K562 (cell line): ENCODE measurements at regions not wholly inside any gene's neighbourhood (a gene's known extent, or its start where the extent isn't known, plus 50 kb on each side); places are given as distances from the start of the nearest gene placed in this dataset.

ENCODE experiments used
- ARHGAP35 ChIP-seq: fragments of 450-650 bp; IDR thresholded peaks from 2 replicates; pipeline ENCODE4 v1.6.1; 2018; ENCODE audit not compliant: partially characterized antibody
- CTCFL ChIP-seq: IDR thresholded peaks from 2 replicates; pipeline ENCODE4 v1.6.1; 2011; ENCODE audit warnings: borderline replicate concordance, low read depth, mild to moderate bottlenecking, moderate library complexity, low read length; ENCODE audit not compliant: insufficient read depth, poor library complexity, severe bottlenecking
- GMEB1 ChIP-seq: fragments of 250-450 bp; sonication (Bioruptor Pico); IDR thresholded peaks from 2 replicates; pipeline ENCODE4 v1.4.0; 2020; ENCODE audit warnings: mild to moderate bottlenecking
- HNRNPL ChIP-seq: fragments of 200-400 bp; formaldehyde crosslinking; IDR thresholded peaks from 2 replicates; pipeline ENCODE4 v1.6.1; 2017; ENCODE audit warnings: low read depth, mild to moderate bottlenecking, low read length
- MTA2 ChIP-seq: fragments of 450-650 bp; IDR thresholded peaks from 2 replicates; pipeline ENCODE4 v1.6.1; 2016; ENCODE audit warnings: low read depth
- REST ChIP-seq, 2 experiments: fragments of 450-650 bp; formaldehyde crosslinking in 1 of 2; IDR thresholded peaks; 2 replicates each; pipeline versions ENCODE4 v1.4.0 to v1.6.1; 2014 to 2020; ENCODE audit warnings: mild to moderate bottlenecking in 2 of 2, borderline replicate concordance in 1 of 2, low read depth in 1 of 2
- SIRT6 ChIP-seq: IDR thresholded peaks from one replicate; pipeline ENCODE4 v1.6.1; 2012; ENCODE audit warnings: low read depth, mild to moderate bottlenecking, control low read depth, inconsistent platforms, low read length, moderate library complexity
- TFAM ChIP-seq: fragments of 250-450 bp; sonication (Bioruptor Pico); conservative IDR thresholded peaks from 2 replicates; pipeline ENCODE4 v1.5.0; 2021; ENCODE audit warnings: mild to moderate bottlenecking, moderate library complexity
- ZBTB12 ChIP-seq: fragments of 250-450 bp; sonication (Bioruptor Pico); IDR thresholded peaks from 2 replicates; pipeline ENCODE4 v1.4.0; 2020
- ZBTB17 ChIP-seq: fragments of 450-650 bp; formaldehyde crosslinking; IDR thresholded peaks from 2 replicates; pipeline ENCODE4 v1.4.0; 2020; ENCODE audit warnings: mild to moderate bottlenecking
- ZBTB5 ChIP-seq: fragments of 450-650 bp; IDR thresholded peaks from 2 replicates; pipeline ENCODE4 v1.6.1; 2017; ENCODE audit warnings: antibody characterized with exemption
- ZNF444 ChIP-seq: fragments of 250-450 bp; sonication (Bioruptor Pico); IDR thresholded peaks from 2 replicates; pipeline ENCODE4 v1.4.0; 2020; ENCODE audit warnings: mild to moderate bottlenecking, moderate library complexity
- ZNF717 ChIP-seq: fragments of 250-450 bp; sonication (Bioruptor Pico); IDR thresholded peaks from 2 replicates; pipeline ENCODE4 v1.5.0; 2021

GRCh38 chr7:113421696-113422330 is 303.5 kb upstream of the SMIM30 start (continued):
- no peak for TF ChIP-seq ZBTB5
- no peak for TF ChIP-seq ARHGAP35
- no peak for TF ChIP-seq ZBTB12 (CRISPR knock-in tag)
- no peak for TF ChIP-seq TFAM
- TF ChIP-seq GMEB1 (CRISPR knock-in tag), result no peak
- TF ChIP-seq ZNF444, result no peak
- TF ChIP-seq MTA2, result no peak
- TF ChIP-seq ZBTB17 (CRISPR knock-in tag), result no peak
- TF ChIP-seq HNRNPL, result no peak
- TF ChIP-seq CTCFL, result no peak
- TF ChIP-seq REST (IDR thresholded peaks at IDR 0.05; ENCODE audit: borderline replicate concordance), result peak; percentile 88
- no peak for TF ChIP-seq REST (CRISPR knock-in tag; IDR thresholded peaks at IDR 0.05; ENCODE audit: low read depth)
- no peak for TF ChIP-seq SIRT6
- no peak for TF ChIP-seq ZNF717 (CRISPR knock-in tag)
